ENCODE measurements at regions not wholly inside any gene's neighbourhood (a gene's known extent, or its start where the extent isn't known, plus 50 kb on each side); places are given as distances from the start of the nearest gene placed in this dataset.

DNA sequence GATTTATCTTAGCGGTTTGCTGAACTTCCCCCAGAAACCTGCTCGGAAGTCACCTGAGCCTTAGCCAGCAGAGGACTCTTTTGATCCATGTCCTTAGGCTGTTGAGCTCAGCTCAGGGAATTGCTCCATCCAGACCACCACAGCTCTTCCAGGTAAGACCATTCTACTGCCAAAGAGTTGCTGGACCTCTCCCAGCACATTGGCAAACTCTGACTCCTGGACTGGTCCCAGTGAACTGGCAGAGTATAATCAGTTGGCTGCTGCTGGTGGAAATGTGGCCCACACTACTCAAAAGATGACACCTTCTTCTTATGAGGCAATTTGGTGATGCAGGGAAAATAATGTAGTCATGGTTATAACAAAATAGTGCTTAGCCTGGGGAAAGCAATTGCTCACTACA, 308.8 kb upstream of the FIGN start:
- no peak overlapping the region for H3K4me3 ChIP-seq (ENCODE audit: low read depth, low read length)
- no peak for DNase-seq (ENCODE audit: extremely low spot score)
- H3K36me3 ChIP-seq (ENCODE audit: insufficient read depth): no peaks in the 10 kb centered on the region
- no peak overlapping the region for H3K27ac ChIP-seq (ENCODE audit: low read depth)
- 87% methylated on average over 2 of the region's 2 CpGs for WGBS
- no peaks in the 10 kb centered on the region for H3K4me1 ChIP-seq (ENCODE audit: insufficient read depth)

GRCh38 chr2:164039270-164039669, 303.5 kb upstream of the FIGN start:
- Histone ChIP-seq H3K4me3 (ENCODE audit: low read depth, low read length) (no peak overlapping the region), H3K4me1 (ENCODE audit: insufficient read depth) (no peaks in the 10 kb centered on the region), H3K27ac (ENCODE audit: low read depth) (no peak overlapping the region), H3K36me3 (ENCODE audit: insufficient read depth) (no peaks in the 10 kb centered on the region)
- DNase-seq (ENCODE audit: extremely low spot score): no peak

- DNase-seq (ENCODE audit: extremely low spot score): no peak
- Histone ChIP-seq H3K4me1 (ENCODE audit: insufficient read depth) (no peaks in the 10 kb centered on the region), H3K36me3 (ENCODE audit: insufficient read depth) (no peaks in the 10 kb centered on the region), H3K4me3 (ENCODE audit: low read depth, low read length) (no peak overlapping the region), H3K27ac (ENCODE audit: low read depth) (no peak overlapping the region)
These were observed 297.2 kb upstream of the FIGN start for GRCh38 chr2:164032995-164033394.

DNA sequence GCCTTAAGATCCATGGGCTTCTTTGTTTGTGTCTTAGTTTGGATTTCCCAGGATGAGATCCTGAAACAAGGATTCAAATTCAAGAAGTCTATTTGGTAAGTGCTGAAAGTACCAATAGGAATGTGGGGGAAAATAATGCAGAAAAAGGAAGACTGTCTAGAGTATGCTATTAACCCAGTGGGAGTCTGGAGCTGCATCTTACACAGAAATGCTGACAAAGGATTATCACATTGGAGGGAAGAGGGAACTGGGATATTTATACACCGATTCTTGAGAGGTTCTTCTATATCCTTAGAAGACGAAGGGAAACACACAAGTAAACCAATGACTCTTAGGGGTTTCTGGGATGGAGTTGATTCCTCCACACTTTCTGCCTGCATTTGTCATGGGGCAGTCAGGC, 294.8 kb upstream of the FIGN start:
- no peak for DNase-seq (ENCODE audit: extremely low spot score)
- Histone ChIP-seq H3K27ac (ENCODE audit: low read depth) (no peak overlapping the region), H3K36me3 (ENCODE audit: insufficient read depth) (no peaks in the 10 kb centered on the region), H3K4me1 (ENCODE audit: insufficient read depth) (no peaks in the 10 kb centered on the region), H3K4me3 (ENCODE audit: low read depth, low read length) (no peak overlapping the region)
- 95% methylated on average over 2 of the region's 2 CpGs for WGBS

- no peaks in the 10 kb centered on the region for H3K36me3 ChIP-seq (ENCODE audit: insufficient read depth)
- H3K4me1 ChIP-seq (ENCODE audit: insufficient read depth): no peaks in the 10 kb centered on the region
- WGBS: 67% methylated on average over 7 of the region's 7 CpGs
- H3K27ac ChIP-seq (ENCODE audit: low read depth): no peak overlapping the region
- H3K4me3 ChIP-seq (ENCODE audit: low read depth, low read length): no peak overlapping the region
- DNase-seq (ENCODE audit: extremely low spot score): no peak
These were observed 293.2 kb upstream of the FIGN start for GRCh38 chr2:164028814-164029534.

GRCh38 chr2:164024396-164024795, 288.6 kb upstream of the FIGN start:
- H3K4me3 ChIP-seq (ENCODE audit: low read depth, low read length): no peak overlapping the region
- no peaks in the 10 kb centered on the region for H3K4me1 ChIP-seq (ENCODE audit: insufficient read depth)
- WGBS: 83% methylated on average over 2 of the region's 2 CpGs
- H3K27ac ChIP-seq (ENCODE audit: low read depth): no peak overlapping the region
- no peaks in the 10 kb centered on the region for H3K36me3 ChIP-seq (ENCODE audit: insufficient read depth)
- no peak for DNase-seq (ENCODE audit: extremely low spot score)

DNA sequence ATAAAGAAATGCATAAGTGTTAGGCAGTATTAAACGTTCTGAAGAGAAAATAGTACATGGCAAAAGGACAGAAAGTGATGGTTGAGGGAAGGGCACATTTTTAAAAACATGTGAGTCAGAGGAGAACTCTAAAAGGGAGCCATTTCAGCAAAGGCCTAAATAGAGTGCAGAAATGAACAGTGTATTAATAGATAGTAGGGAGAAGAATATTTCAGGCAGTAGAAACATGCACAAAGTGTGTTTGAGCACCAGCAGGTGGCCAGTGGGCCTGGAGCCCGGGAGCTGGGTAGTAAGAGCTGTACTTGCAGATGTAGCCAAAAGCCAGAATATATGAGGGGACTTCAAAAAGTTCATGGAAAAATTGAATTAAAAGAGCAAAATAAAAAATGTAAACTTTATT, 288.1 kb upstream of the FIGN start:
- DNase-seq (ENCODE audit: extremely low spot score): no peak
- Histone ChIP-seq H3K36me3 (ENCODE audit: insufficient read depth) (no peaks in the 10 kb centered on the region), H3K27ac (ENCODE audit: low read depth) (no peak overlapping the region), H3K4me1 (ENCODE audit: insufficient read depth) (no peaks in the 10 kb centered on the region), H3K4me3 (ENCODE audit: low read depth, low read length) (no peak overlapping the region)
- WGBS: 47% methylated on average over 2 of the region's 2 CpGs

DNA sequence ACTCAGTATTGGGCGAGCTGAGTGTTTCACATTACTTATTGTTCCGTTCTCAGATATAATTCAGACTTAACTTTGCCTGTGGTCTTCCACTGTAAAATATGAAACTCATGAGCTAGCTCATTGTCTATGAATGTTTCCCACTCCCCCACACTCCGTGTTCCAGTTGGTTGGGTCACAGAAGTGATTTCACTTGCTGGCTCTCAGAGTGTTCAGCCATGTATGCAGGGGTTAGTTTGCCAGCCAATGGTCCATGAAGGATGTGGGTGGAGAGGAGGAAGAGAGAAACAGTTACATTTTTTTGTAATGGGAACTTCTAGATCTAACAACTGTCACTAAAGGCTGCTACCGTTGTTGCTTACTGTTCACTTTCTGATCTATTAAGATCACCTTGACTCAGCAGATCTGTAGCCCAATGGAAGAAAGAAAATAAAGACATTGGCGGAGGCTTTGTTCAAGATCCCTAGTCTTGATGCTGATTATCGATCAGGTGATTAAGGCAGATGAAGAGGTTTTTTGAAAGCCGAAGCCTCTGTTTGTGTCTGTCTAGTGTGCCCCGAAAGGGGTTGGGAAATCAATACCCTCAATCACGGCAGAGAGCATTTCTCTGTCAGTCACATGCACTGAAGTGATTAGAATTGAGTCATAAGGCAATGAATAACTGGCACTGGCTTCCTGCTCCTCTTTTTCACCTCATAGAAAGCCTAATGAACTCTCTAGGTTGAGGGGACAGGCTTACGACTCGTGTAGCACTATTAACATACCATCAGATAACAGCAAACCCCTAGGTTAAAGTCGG, 279.7 kb upstream of the FIGN start:
- Histone ChIP-seq H3K27ac (ENCODE audit: low read depth) (no peak overlapping the region), H3K4me1 (ENCODE audit: insufficient read depth) (no peaks in the 10 kb centered on the region), H3K4me3 (ENCODE audit: low read depth, low read length) (no peak overlapping the region), H3K36me3 (ENCODE audit: insufficient read depth) (no peaks in the 10 kb centered on the region)
- no peak for DNase-seq (ENCODE audit: extremely low spot score)
- 77% methylated on average over 12 of the region's 12 CpGs for WGBS

DNA sequence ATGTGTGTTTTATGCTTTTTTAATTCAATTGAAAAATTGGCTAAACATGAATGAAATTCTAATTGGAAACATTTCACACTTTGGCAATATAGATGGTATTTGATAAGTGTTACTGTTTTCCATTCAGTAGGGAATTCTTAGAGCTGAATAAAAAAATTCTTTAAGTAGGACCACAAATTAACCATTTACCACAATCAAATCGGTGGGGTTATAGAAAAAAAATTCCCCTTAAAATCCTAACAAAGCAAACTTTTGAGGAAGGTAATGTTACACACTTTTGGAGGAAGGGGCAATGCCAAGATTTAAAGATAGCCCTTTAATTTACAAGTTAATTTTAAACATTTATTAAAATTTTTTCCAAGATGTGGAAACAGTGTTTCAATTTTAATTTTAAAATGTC, 279.0 kb upstream of the FIGN start:
- Histone ChIP-seq H3K36me3 (ENCODE audit: insufficient read depth) (no peaks in the 10 kb centered on the region), H3K4me3 (ENCODE audit: low read depth, low read length) (no peak overlapping the region), H3K4me1 (ENCODE audit: insufficient read depth) (no peaks in the 10 kb centered on the region), H3K27ac (ENCODE audit: low read depth) (no peak overlapping the region)
- WGBS: 86% methylated on average over 1 of the region's 1 CpG
- DNase-seq (ENCODE audit: extremely low spot score): no peak

DNA sequence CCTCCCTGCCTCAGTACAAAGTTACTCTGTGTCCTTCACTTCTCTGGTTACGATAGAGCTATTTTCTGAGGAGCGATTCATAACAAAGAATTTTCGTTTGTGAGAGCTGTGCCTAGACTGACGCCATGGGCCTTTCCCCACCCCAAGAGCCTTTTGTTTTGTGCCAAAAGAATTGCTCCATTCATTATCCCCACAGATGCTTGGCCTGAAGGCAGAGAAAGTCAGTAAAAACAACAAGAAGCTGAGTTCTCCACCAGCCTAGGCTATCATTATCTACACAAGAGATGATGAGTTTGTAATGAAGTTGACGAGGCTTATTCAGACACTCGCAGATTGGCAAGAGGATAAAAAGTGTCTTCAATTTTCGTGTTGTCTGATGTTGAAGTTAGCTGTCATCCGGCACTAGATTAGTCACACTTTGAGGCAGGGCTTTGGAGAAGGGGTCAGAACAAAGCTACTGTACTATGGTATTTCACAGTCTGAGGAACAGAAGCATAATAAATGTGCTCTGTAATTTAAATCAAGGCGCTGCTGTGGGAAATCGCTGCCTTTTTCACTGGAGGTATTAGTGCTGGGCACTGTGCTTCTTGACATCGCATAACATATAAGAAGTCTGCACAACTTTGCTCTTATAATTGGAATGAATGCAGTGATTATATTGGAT, 278.4 kb upstream of the FIGN start:
- H3K36me3 ChIP-seq (ENCODE audit: insufficient read depth): no peaks in the 10 kb centered on the region
- no peaks in the 10 kb centered on the region for H3K4me1 ChIP-seq (ENCODE audit: insufficient read depth)
- H3K27ac ChIP-seq (ENCODE audit: low read depth): no peak overlapping the region
- no peak for DNase-seq (ENCODE audit: extremely low spot score)
- 79% methylated on average over 11 of the region's 11 CpGs for WGBS
- no peak overlapping the region for H3K4me3 ChIP-seq (ENCODE audit: low read depth, low read length)

GRCh38 chr2:164012581-164012980, 276.8 kb upstream of the FIGN start:
- H3K4me1 ChIP-seq (ENCODE audit: insufficient read depth): no peaks in the 10 kb centered on the region
- 96% methylated on average over 3 of the region's 3 CpGs for WGBS
- DNase-seq (ENCODE audit: extremely low spot score): no peak
- H3K4me3 ChIP-seq (ENCODE audit: low read depth, low read length): no peak overlapping the region
- no peak overlapping the region for H3K27ac ChIP-seq (ENCODE audit: low read depth)
- H3K36me3 ChIP-seq (ENCODE audit: insufficient read depth): no peaks in the 10 kb centered on the region

- H3K4me1 ChIP-seq (ENCODE audit: insufficient read depth): no peaks in the 10 kb centered on the region
- H3K27ac ChIP-seq (ENCODE audit: low read depth): no peak overlapping the region
- DNase-seq (ENCODE audit: extremely low spot score): no peak
- no peak overlapping the region for H3K4me3 ChIP-seq (ENCODE audit: low read depth, low read length)
- no peaks in the 10 kb centered on the region for H3K36me3 ChIP-seq (ENCODE audit: insufficient read depth)
- 65% methylated on average over 7 of the region's 7 CpGs for WGBS
These were observed 274.0 kb upstream of the FIGN start for GRCh38 chr2:164009756-164010337.

GRCh38 chr2:164008752-164009151, 272.9 kb upstream of the FIGN start:
- Histone ChIP-seq H3K4me3 (ENCODE audit: low read depth, low read length) (no peak overlapping the region), H3K36me3 (ENCODE audit: insufficient read depth) (no peaks in the 10 kb centered on the region), H3K4me1 (ENCODE audit: insufficient read depth) (no peaks in the 10 kb centered on the region), H3K27ac (ENCODE audit: low read depth) (no peak overlapping the region)
- DNase-seq (ENCODE audit: extremely low spot score): no peak
- WGBS: 82% methylated on average over 4 of the region's 4 CpGs

GRCh38 chr2:164006704-164007103, 270.9 kb upstream of the FIGN start:
- H3K4me1 ChIP-seq (ENCODE audit: insufficient read depth): no peaks in the 10 kb centered on the region
- WGBS: 80% methylated on average over 2 of the region's 2 CpGs
- DNase-seq (ENCODE audit: extremely low spot score): no peak
- no peak overlapping the region for H3K4me3 ChIP-seq (ENCODE audit: low read depth, low read length)
- H3K27ac ChIP-seq (ENCODE audit: low read depth): no peak overlapping the region
- no peaks in the 10 kb centered on the region for H3K36me3 ChIP-seq (ENCODE audit: insufficient read depth)

Data from urinary bladder (tissue), 3 donors.